ENCODE measurements at regions not wholly inside any gene's neighbourhood (a gene's known extent, or its start where the extent isn't known, plus 50 kb on each side); places are given as distances from the start of the nearest gene placed in this dataset.

- TF ChIP-seq, protein P1, sequence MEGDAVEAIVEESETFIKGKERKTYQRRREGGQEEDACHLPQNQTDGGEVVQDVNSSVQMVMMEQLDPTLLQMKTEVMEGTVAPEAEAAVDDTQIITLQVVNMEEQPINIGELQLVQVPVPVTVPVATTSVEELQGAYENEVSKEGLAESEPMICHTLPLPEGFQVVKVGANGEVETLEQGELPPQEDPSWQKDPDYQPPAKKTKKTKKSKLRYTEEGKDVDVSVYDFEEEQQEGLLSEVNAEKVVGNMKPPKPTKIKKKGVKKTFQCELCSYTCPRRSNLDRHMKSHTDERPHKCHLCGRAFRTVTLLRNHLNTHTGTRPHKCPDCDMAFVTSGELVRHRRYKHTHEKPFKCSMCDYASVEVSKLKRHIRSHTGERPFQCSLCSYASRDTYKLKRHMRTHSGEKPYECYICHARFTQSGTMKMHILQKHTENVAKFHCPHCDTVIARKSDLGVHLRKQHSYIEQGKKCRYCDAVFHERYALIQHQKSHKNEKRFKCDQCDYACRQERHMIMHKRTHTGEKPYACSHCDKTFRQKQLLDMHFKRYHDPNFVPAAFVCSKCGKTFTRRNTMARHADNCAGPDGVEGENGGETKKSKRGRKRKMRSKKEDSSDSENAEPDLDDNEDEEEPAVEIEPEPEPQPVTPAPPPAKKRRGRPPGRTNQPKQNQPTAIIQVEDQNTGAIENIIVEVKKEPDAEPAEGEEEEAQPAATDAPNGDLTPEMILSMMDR (IDR thresholded peaks at IDR 0.05): peak; percentile 42; the same call in 1 of the 2 replicates
- no peak for TF ChIP-seq SIN3A (IDR thresholded peaks at IDR 0.05; ENCODE audit: borderline replicate concordance, insufficient read depth, low read depth, low read length)
- no peak for TF ChIP-seq TCF7L2 (IDR thresholded peaks at IDR 0.05; ENCODE audit: low read depth, low read length)
- TF ChIP-seq, protein P2, sequence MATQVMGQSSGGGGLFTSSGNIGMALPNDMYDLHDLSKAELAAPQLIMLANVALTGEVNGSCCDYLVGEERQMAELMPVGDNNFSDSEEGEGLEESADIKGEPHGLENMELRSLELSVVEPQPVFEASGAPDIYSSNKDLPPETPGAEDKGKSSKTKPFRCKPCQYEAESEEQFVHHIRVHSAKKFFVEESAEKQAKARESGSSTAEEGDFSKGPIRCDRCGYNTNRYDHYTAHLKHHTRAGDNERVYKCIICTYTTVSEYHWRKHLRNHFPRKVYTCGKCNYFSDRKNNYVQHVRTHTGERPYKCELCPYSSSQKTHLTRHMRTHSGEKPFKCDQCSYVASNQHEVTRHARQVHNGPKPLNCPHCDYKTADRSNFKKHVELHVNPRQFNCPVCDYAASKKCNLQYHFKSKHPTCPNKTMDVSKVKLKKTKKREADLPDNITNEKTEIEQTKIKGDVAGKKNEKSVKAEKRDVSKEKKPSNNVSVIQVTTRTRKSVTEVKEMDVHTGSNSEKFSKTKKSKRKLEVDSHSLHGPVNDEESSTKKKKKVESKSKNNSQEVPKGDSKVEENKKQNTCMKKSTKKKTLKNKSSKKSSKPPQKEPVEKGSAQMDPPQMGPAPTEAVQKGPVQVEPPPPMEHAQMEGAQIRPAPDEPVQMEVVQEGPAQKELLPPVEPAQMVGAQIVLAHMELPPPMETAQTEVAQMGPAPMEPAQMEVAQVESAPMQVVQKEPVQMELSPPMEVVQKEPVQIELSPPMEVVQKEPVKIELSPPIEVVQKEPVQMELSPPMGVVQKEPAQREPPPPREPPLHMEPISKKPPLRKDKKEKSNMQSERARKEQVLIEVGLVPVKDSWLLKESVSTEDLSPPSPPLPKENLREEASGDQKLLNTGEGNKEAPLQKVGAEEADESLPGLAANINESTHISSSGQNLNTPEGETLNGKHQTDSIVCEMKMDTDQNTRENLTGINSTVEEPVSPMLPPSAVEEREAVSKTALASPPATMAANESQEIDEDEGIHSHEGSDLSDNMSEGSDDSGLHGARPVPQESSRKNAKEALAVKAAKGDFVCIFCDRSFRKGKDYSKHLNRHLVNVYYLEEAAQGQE (IDR thresholded peaks at IDR 0.05; ENCODE audit: insufficient read depth in 1 of 2, low read depth in 2 of 2, low read length in 1 of 2): no peak
Measured at GRCh38 chr10:117431160-117431559, 55.9 kb upstream of the PDZD8 start.
